ENCODE measurements at regions not wholly inside any gene's neighbourhood (a gene's known extent, or its start where the extent isn't known, plus 50 kb on each side); places are given as distances from the start of the nearest gene placed in this dataset.
"Not testable (repeated sequence)": the region's sequence is repeated elsewhere in the genome, so short reads cannot be mapped to it uniquely, and the experiment has no call there.

DNA sequence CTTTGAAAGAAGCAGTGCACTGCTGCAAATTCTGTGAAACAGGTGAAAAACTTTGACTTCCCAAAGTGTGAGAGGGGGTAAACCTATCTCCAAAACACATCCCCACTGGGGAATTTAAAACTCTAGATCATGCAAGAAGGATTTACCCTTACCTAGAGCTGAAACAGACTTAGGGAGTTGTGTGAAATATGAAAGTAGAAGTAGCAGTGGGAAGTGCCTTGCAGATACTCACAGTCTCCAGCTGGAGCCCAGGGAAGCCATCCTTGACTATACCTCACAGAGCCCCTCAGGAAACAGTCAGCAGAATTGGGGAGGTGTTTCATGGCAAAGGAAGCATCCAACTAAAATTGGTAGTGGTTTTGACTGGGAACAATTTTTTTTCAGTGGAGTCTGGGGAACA is 185.5 kb downstream of the ZFY start:
- TF ChIP-seq, protein P1, sequence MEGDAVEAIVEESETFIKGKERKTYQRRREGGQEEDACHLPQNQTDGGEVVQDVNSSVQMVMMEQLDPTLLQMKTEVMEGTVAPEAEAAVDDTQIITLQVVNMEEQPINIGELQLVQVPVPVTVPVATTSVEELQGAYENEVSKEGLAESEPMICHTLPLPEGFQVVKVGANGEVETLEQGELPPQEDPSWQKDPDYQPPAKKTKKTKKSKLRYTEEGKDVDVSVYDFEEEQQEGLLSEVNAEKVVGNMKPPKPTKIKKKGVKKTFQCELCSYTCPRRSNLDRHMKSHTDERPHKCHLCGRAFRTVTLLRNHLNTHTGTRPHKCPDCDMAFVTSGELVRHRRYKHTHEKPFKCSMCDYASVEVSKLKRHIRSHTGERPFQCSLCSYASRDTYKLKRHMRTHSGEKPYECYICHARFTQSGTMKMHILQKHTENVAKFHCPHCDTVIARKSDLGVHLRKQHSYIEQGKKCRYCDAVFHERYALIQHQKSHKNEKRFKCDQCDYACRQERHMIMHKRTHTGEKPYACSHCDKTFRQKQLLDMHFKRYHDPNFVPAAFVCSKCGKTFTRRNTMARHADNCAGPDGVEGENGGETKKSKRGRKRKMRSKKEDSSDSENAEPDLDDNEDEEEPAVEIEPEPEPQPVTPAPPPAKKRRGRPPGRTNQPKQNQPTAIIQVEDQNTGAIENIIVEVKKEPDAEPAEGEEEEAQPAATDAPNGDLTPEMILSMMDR (IDR thresholded peaks at IDR 0.05): not testable (repeated sequence)
- not testable (repeated sequence) for TF ChIP-seq EP300 (IDR thresholded peaks at IDR 0.05)

Data from sigmoid colon (tissue), 4 donors.